Endothelial cell of umbilical vein (primary cell): ENCODE measurements at regions not wholly inside any gene's neighbourhood (a gene's known extent, or its start where the extent isn't known, plus 50 kb on each side); places are given as distances from the start of the nearest gene placed in this dataset.

ENCODE experiments used
- CTCF ChIP-seq, 2 donors: IDR thresholded peaks; 1 replicate in 1 of 2; 2 replicates in 1 of 2; pipeline ENCODE4 v1.5.1; 2011; ENCODE audit warnings: low read length in 2 of 2, mild to moderate bottlenecking in 2 of 2, moderate library complexity in 2 of 2, control low read depth in 1 of 2, inconsistent platforms in 1 of 2, low read depth in 1 of 2; ENCODE audit not compliant: insufficient read depth in 1 of 2; ENCODE audit errors: extremely low read depth in 1 of 2
- EZH2 ChIP-seq: IDR thresholded peaks from 2 replicates; pipeline ENCODE4 v1.6.1; 2012; ENCODE audit warnings: borderline replicate concordance, low read depth, mild to moderate bottlenecking, moderate library complexity, low read length, inconsistent platforms; ENCODE audit not compliant: severe bottlenecking
- MAX ChIP-seq: IDR thresholded peaks from 2 replicates; pipeline ENCODE4 v1.6.1; 2011; ENCODE audit not compliant: insufficient read depth, insufficient read length
- POLR2A ChIP-seq: IDR thresholded peaks from 2 replicates; pipeline ENCODE4 v1.6.1; 2012; ENCODE audit warnings: low read depth, mild to moderate bottlenecking, control low read depth, low read length
- POLR2AphosphoS5 ChIP-seq: IDR thresholded peaks from 2 replicates; pipeline ENCODE4 v1.6.1; 2012; ENCODE audit warnings: low read depth, mild to moderate bottlenecking, control low read depth, low read length, moderate library complexity; ENCODE audit not compliant: insufficient read depth

GRCh38 chr3:44110648-44111047 lies 131.0 kb upstream of the TOPAZ1 start:
- TF ChIP-seq CTCF (IDR thresholded peaks at IDR 0.05; ENCODE audit: extremely low read depth in 1 of 2, insufficient read depth in 1 of 2, low read depth in 1 of 2, low read length in 2 of 2) (no peak), POLR2AphosphoS5 (no peak), POLR2A (no peak), MAX (no peak), EZH2 (no peak)
